SU-DHL-6 (cell line): ENCODE measurements at regions not wholly inside any gene's neighbourhood (a gene's known extent, or its start where the extent isn't known, plus 50 kb on each side); places are given as distances from the start of the nearest gene placed in this dataset.

Experiments used
- H2AFZ ChIP-seq: fragments of 200-600 bp; sonication (generic); 2 replicates; pipeline ENCODE4 v1.6.1; 2014; ENCODE audit warnings: low read depth, mild to moderate bottlenecking, moderate library complexity, mixed read lengths, antibody characterized with exemption, low read length; ENCODE audit not compliant: severe bottlenecking
- H3F3A ChIP-seq: fragments of 200-600 bp; shearing (Covaris generic); 2 replicates; pipeline ENCODE4 v1.6.0; 2016; ENCODE audit warnings: antibody characterized with exemption, mild to moderate bottlenecking; ENCODE audit not compliant: insufficient read depth
- H3K27ac ChIP-seq: fragments of 200-600 bp; sonication (generic); 2 replicates; pipeline ENCODE4 v1.5.1; 2016; ENCODE audit warnings: low read depth, mild to moderate bottlenecking, low read length, moderate library complexity, mixed read lengths
- H3K27me3 ChIP-seq: fragments of 200-600 bp; sonication (generic), shearing (Covaris generic); 2 replicates; pipeline ENCODE4 v1.6.0; 2014; ENCODE audit warnings: mild to moderate bottlenecking, low read length
- H3K36me3 ChIP-seq: fragments of 200-600 bp; sonication (generic); 2 replicates; pipeline ENCODE4 v1.6.1; 2014; ENCODE audit warnings: mild to moderate bottlenecking, low read length, mixed read lengths
- H3K4me2 ChIP-seq: fragments of 300-600, 200-600 bp; shearing (Covaris generic), sonication (generic); 2 replicates; pipeline ENCODE4 v1.6.0; 2014; ENCODE audit warnings: low read length, low read depth, mild to moderate bottlenecking; ENCODE audit not compliant: poor library complexity, severe bottlenecking
- H3K4me3 ChIP-seq: fragments of 200-600 bp; sonication (generic); 2 replicates; pipeline ENCODE4 v1.5.1; 2014; ENCODE audit warnings: antibody characterized with exemption, low read length, mild to moderate bottlenecking, mixed read lengths; ENCODE audit not compliant: insufficient read depth, poor library complexity, severe bottlenecking
- H3K79me2 ChIP-seq: fragments of 200-600 bp; sonication (generic); 2 replicates; pipeline ENCODE4 v1.6.1; 2014; ENCODE audit warnings: mild to moderate bottlenecking, low read length, moderate library complexity; ENCODE audit not compliant: insufficient read depth
- H3K9ac ChIP-seq: fragments of 200-600 bp; sonication (generic); 2 replicates; pipeline ENCODE4 v1.7.0; 2014; ENCODE audit warnings: mild to moderate bottlenecking, low read length
- H3K9me2 ChIP-seq: fragments of 200-600 bp; sonication (generic); replicated peaks from 2 replicates; pipeline ENCODE4 v1.6.1; 2014; ENCODE audit warnings: low read length; ENCODE audit not compliant: insufficient read depth
- H3K9me3 ChIP-seq: fragments of 200-600 bp; sonication (generic); 2 replicates; pipeline ENCODE4 v1.6.1; 2014; ENCODE audit warnings: low read length, mixed read lengths; ENCODE audit not compliant: insufficient read depth
- H4K20me1 ChIP-seq: fragments of 200-600 bp; sonication (generic); 2 replicates; pipeline ENCODE4 v1.6.1; 2014; ENCODE audit warnings: low read depth, mild to moderate bottlenecking, antibody characterized with exemption, low read length, moderate library complexity, mixed read lengths
- EZH2phosphoT487 ChIP-seq: fragments of 200-600 bp; sonication (generic), shearing (Covaris generic); conservative IDR thresholded peaks from 2 replicates; pipeline ENCODE4 v1.6.1; 2018; ENCODE audit warnings: mild to moderate bottlenecking, antibody characterized with exemption, low read length, moderate library complexity, mixed read lengths
- TF ChIP-seq, protein P1 (sequence below): fragments of 200-600 bp; sonication (generic); IDR thresholded peaks from one replicate; pipeline ENCODE4 v1.5.1; 2017; ENCODE audit warnings: antibody characterized with exemption, mild to moderate bottlenecking, low read length, moderate library complexity; ENCODE audit not compliant: insufficient read depth, poor library complexity, severe bottlenecking

DNA sequence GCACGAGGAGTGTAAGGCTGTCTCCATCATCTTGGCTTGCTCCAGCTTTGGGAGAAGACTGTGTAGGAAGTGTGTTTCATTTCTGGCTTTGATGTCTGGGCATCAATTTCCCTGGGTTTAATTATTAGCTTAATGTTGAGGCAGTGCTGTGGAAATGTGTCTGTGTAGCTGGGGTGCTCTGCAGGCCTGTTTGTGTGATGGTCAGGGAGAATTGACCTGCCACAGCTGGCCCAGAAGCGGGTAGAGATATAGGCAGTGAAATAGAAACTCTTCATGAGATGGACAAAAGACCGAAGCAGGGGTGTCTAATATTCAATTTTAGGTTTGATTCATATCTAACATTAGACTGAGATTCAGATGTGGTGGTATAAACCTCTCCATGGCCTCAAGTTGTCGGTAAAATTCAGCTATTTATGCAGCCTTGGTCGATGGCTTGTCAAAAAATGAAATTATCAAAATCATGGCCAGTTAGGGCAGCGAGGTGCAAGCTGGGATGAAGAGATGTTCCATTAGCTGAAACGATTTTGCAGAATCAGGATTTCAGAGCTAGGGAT, 95.3 kb upstream of the SNX9 start:
- H3K9me2 ChIP-seq, result no peaks in the 10 kb centered on the region
- H3K79me2 ChIP-seq, result no peaks in the 10 kb centered on the region
- no peak overlapping the region for H3K27ac ChIP-seq
- H3K9ac ChIP-seq, result no peak overlapping the region
- no peaks in the 10 kb centered on the region for H3K9me3 ChIP-seq
- no peaks in the 10 kb centered on the region; the same call in 1 of the 2 replicates for H3K27me3 ChIP-seq
- no peak overlapping the region for H3K4me2 ChIP-seq
- H3K4me3 ChIP-seq, result no peak overlapping the region
- H2AFZ ChIP-seq, result no peak overlapping the region
- TF ChIP-seq EZH2phosphoT487, result no peak
- TF ChIP-seq, protein P1, sequence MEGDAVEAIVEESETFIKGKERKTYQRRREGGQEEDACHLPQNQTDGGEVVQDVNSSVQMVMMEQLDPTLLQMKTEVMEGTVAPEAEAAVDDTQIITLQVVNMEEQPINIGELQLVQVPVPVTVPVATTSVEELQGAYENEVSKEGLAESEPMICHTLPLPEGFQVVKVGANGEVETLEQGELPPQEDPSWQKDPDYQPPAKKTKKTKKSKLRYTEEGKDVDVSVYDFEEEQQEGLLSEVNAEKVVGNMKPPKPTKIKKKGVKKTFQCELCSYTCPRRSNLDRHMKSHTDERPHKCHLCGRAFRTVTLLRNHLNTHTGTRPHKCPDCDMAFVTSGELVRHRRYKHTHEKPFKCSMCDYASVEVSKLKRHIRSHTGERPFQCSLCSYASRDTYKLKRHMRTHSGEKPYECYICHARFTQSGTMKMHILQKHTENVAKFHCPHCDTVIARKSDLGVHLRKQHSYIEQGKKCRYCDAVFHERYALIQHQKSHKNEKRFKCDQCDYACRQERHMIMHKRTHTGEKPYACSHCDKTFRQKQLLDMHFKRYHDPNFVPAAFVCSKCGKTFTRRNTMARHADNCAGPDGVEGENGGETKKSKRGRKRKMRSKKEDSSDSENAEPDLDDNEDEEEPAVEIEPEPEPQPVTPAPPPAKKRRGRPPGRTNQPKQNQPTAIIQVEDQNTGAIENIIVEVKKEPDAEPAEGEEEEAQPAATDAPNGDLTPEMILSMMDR, result no peak
- no peaks in the 10 kb centered on the region for H4K20me1 ChIP-seq
- H3K36me3 ChIP-seq, result no peaks in the 10 kb centered on the region
- H3F3A ChIP-seq, result no peaks in the 10 kb centered on the region

DNA sequence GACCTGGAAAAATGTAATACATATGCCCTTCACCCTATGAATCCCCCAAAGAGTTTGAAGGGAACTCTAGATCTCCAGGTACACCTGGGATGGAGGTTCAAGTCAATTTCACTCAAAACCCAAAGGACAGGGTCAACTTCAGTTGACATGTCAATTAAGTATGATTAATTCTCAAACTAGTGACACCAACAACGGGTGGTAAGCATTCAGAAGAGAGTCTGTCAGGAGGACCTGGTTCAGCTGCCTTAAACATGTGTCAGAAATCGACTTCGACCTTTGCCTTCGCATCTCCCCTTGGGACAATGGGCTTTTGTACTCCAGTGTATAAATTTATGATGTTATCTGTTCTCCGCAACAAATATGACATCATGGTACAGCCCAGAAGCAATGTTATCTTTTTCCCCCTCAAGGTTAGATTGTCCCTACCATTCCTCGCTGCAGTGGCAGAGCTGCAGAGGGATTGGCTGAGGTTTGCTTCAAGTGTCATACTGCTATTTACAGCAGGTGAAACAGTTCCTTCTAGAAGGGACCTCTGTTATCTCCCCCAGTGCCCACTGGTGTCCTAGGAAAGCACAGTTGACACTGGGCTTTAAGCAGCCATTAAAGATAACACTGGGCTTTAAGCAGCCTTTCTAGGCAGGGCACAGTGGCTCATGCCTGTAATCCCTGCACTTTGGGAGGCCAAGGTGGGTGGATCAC, 94.7 kb upstream of the SNX9 start:
- Histone ChIP-seq H4K20me1 (no peaks in the 10 kb centered on the region), H3K9me2 (no peaks in the 10 kb centered on the region), H3K79me2 (no peaks in the 10 kb centered on the region), H3K4me2 (no peak overlapping the region), H3K36me3 (no peaks in the 10 kb centered on the region), H3K9ac (no peak overlapping the region), H3K9me3 (no peaks in the 10 kb centered on the region), H3F3A (no peaks in the 10 kb centered on the region), H3K27me3 (no peaks in the 10 kb centered on the region; the same call in 1 of the 2 replicates), H3K27ac (no peak overlapping the region), H3K4me3 (no peak overlapping the region), H2AFZ (no peak overlapping the region)
- no peak for TF ChIP-seq EZH2phosphoT487
- TF ChIP-seq, protein P1, result no peak

DNA sequence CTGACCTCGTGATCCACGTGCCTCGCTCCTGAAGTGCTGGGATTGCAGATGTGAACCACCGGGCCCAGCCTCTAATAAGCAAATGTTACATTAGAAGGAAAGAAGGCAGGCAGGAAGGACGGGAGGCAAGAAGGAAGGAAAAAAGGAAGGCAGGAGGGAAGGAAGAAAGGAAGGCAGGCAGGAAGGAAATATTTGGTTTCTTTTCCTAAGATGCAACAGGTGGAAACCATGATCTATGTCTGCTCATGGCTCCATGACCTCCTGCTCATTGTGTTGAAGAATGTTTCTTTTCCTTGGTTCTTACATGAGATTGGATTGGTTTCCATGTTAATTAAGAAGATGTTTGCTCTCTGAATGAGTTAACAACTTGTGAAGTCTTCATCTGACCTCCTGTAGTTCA, 91.8 kb upstream of the SNX9 start:
- Histone ChIP-seq H3K9me3 (no peaks in the 10 kb centered on the region), H3K27ac (no peak overlapping the region), H4K20me1 (no peaks in the 10 kb centered on the region), H3K9ac (no peak overlapping the region), H3K27me3 (no peaks in the 10 kb centered on the region; the same call in 1 of the 2 replicates), H3K79me2 (no peaks in the 10 kb centered on the region), H3K36me3 (no peaks in the 10 kb centered on the region), H2AFZ (no peak overlapping the region), H3F3A (no peaks in the 10 kb centered on the region), H3K4me3 (no peak overlapping the region), H3K9me2 (no peaks in the 10 kb centered on the region), H3K4me2 (no peak overlapping the region)
- no peak for TF ChIP-seq EZH2phosphoT487
- TF ChIP-seq, protein P1, result no peak
